Liver (tissue), 8 donors: ENCODE measurements at regions not wholly inside any gene's neighbourhood (a gene's known extent, or its start where the extent isn't known, plus 50 kb on each side); places are given as distances from the start of the nearest gene placed in this dataset.

Experiments
- DNase-seq: peaks from one replicate; pipeline ENCODE4 v3.0.0-alpha.2; 2017; ENCODE audit warnings: low spot score
- H3K27ac ChIP-seq, 2 donors: one replicate each; pipeline ENCODE4 v1.7.0; 2013; ENCODE audit warnings: inconsistent platforms in 2 of 2, low read length in 2 of 2, control low read depth in 1 of 2, low read depth in 1 of 2, mild to moderate bottlenecking in 1 of 2
- H3K27me3 ChIP-seq, 4 donors: one replicate each; pipeline versions ENCODE4 v1.6.1 to v1.7.0; 2013; ENCODE audit warnings: low read length in 3 of 4, inconsistent platforms in 1 of 4, mild to moderate bottlenecking in 1 of 4, moderate library complexity in 1 of 4; ENCODE audit not compliant: control insufficient read depth in 4 of 4, insufficient read depth in 4 of 4
- H3K36me3 ChIP-seq, 4 donors: one replicate each; pipeline versions ENCODE4 v1.6.1 to v1.7.0; 2013; ENCODE audit warnings: low read length in 3 of 4, mild to moderate bottlenecking in 3 of 4, low read depth in 1 of 4, moderate library complexity in 1 of 4; ENCODE audit not compliant: control insufficient read depth in 4 of 4, insufficient read depth in 3 of 4
- H3K4me1 ChIP-seq, 4 donors: one replicate each; pipeline versions ENCODE4 v1.6.1 to v1.7.0; 2013; ENCODE audit warnings: low read length in 3 of 4, mild to moderate bottlenecking in 3 of 4, moderate library complexity in 1 of 4; ENCODE audit not compliant: control insufficient read depth in 4 of 4, insufficient read depth in 4 of 4
- H3K4me3 ChIP-seq, 3 donors: one replicate each; pipeline versions ENCODE4 v1.6.1 to v1.7.0; 2013; ENCODE audit warnings: low read length in 3 of 3, control low read depth in 1 of 3, low read depth in 1 of 3, mild to moderate bottlenecking in 1 of 3
- H3K9ac ChIP-seq, 2 donors: one replicate each; pipeline ENCODE4 v1.7.0; 2013; ENCODE audit warnings: low read length in 2 of 2, mild to moderate bottlenecking in 2 of 2, moderate library complexity in 2 of 2, control low read depth in 1 of 2, low read depth in 1 of 2
- H3K9me3 ChIP-seq, 4 donors: one replicate each; pipeline versions ENCODE4 v1.6.1 to v1.7.0; 2013; ENCODE audit warnings: low read length in 3 of 4; ENCODE audit not compliant: control insufficient read depth in 4 of 4
- CTCF ChIP-seq: fragments of 150-350 bp; IDR thresholded peaks from 2 replicates; pipeline ENCODE4 v1.5.1; 2017; ENCODE audit warnings: improper control_type of control experiment, low read depth, low read length; ENCODE audit not compliant: missing input control
- EGR1 ChIP-seq, 2 donors: IDR thresholded peaks; 2 replicates each; pipeline ENCODE4 v1.6.1; 2016 to 2018; ENCODE audit warnings: antibody characterized with exemption in 2 of 2, low read depth in 2 of 2
- FOXA1 ChIP-seq: IDR thresholded peaks from 2 replicates; pipeline ENCODE4 v1.6.1; 2016; ENCODE audit warnings: antibody characterized with exemption
- HNF4G ChIP-seq: IDR thresholded peaks from 2 replicates; pipeline ENCODE4 v1.6.1; 2016; ENCODE audit warnings: antibody characterized with exemption
- JUND ChIP-seq, 2 donors: IDR thresholded peaks; 2 replicates each; pipeline ENCODE4 v1.6.1; 2016; ENCODE audit warnings: antibody characterized with exemption in 2 of 2
- MAX ChIP-seq: IDR thresholded peaks from 2 replicates; pipeline ENCODE4 v1.6.1; 2016; ENCODE audit warnings: antibody characterized with exemption
- NR2F2 ChIP-seq: IDR thresholded peaks from 2 replicates; pipeline ENCODE4 v1.6.1; 2016; ENCODE audit warnings: antibody characterized with exemption
- RAD21 ChIP-seq, 2 donors: IDR thresholded peaks; 2 replicates each; pipeline ENCODE4 v1.6.1; 2016; ENCODE audit warnings: antibody characterized with exemption in 2 of 2, mild to moderate bottlenecking in 2 of 2
- REST ChIP-seq: IDR thresholded peaks from 2 replicates; pipeline ENCODE4 v1.6.1; 2016; ENCODE audit warnings: antibody characterized with exemption, mild to moderate bottlenecking
- RXRA ChIP-seq, 2 donors: IDR thresholded peaks; 2 replicates each; pipeline ENCODE4 v1.6.1; 2017 to 2018; ENCODE audit warnings: antibody characterized with exemption in 2 of 2, mild to moderate bottlenecking in 1 of 2
- SP1 ChIP-seq: IDR thresholded peaks from 2 replicates; pipeline ENCODE4 v1.6.1; 2018; ENCODE audit warnings: antibody characterized with exemption, mild to moderate bottlenecking
- TAF1 ChIP-seq: conservative IDR thresholded peaks from 2 replicates; pipeline ENCODE4 v1.6.1; 2016; ENCODE audit warnings: antibody characterized with exemption, mild to moderate bottlenecking
- YY1 ChIP-seq: IDR thresholded peaks from 2 replicates; pipeline ENCODE4 v1.6.1; 2016; ENCODE audit warnings: antibody characterized with exemption, mild to moderate bottlenecking
- ZBTB33 ChIP-seq: IDR thresholded peaks from 2 replicates; pipeline ENCODE4 v1.6.1; 2016; ENCODE audit warnings: antibody characterized with exemption
- WGBS: extraction: QIAGEN DNeasy Blood & Tissue Kit; methylation state at CpG from one replicate; pipeline ENCODE4 v1.1.7; 2013; 5-methylcytosine and 5-hydroxymethylcytosine counted together
- TF ChIP-seq, protein P1 (sequence below): IDR thresholded peaks from 2 replicates; pipeline ENCODE4 v1.6.1; 2016; ENCODE audit warnings: antibody characterized with exemption
- donor health status: healthy.
- donor health status: healthy.
- donor health status: healthy.
- donor health status: healthy.
- donor health status: healthy.

- Histone ChIP-seq H3K4me1 (no peaks in the 10 kb centered on the region), H3K36me3 (no peaks in the 10 kb centered on the region), H3K27me3 (no peaks in the 10 kb centered on the region), H3K4me3 (no peak overlapping the region), H3K9ac (no peak overlapping the region), H3K9me3 (no peaks in the 10 kb centered on the region), H3K27ac (no peak overlapping the region)
- TF ChIP-seq JUND (IDR thresholded peaks at IDR 0.05), result no peak
- no peak for TF ChIP-seq ZBTB33
- no peak for TF ChIP-seq TAF1
- no peak for TF ChIP-seq RXRA (IDR thresholded peaks at IDR 0.05)
- no peak for TF ChIP-seq YY1
- TF ChIP-seq FOXA1, result no peak
- no peak for TF ChIP-seq REST
- no peak for TF ChIP-seq CTCF
- no peak for TF ChIP-seq HNF4G
- no peak for TF ChIP-seq NR2F2
- TF ChIP-seq RAD21 (IDR thresholded peaks at IDR 0.05), result no peak
- no peak for TF ChIP-seq MAX
- TF ChIP-seq EGR1 (IDR thresholded peaks at IDR 0.05; ENCODE audit: low read depth in 2 of 2), result no peak
- 82% methylated on average over 12 of the region's 12 CpGs for WGBS
- DNase-seq, result no peak
Measured at GRCh38 chr22:47278655-47279054, 516.2 kb downstream of the TBC1D22A start.

DNA sequence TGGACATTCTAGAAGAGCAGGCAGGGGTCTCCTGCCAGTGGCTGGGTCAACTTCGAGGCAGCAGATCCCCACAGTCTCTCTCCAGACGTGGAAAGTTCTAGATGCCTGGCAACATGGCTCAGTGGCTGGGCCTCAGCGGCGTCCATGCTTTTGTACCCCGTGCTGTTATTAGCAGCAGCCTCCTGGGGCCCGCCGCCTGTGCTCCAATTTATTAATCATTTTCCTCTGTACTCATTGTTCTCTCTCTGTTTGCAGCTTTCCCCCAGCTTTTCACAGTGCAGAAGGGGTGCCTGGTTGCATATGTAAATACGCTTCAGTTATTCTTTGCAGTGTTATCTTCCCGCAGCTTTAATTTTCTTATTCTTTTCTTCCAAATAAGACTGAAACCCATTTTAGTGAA, 515.1 kb downstream of the TBC1D22A start:
- H3K4me3 ChIP-seq, result no peak overlapping the region
- TF ChIP-seq MAX (no peak), RAD21 (IDR thresholded peaks at IDR 0.05) (no peak), SP1 (no peak), ZBTB33 (no peak), NR2F2 (no peak)
- TF ChIP-seq, protein P1, sequence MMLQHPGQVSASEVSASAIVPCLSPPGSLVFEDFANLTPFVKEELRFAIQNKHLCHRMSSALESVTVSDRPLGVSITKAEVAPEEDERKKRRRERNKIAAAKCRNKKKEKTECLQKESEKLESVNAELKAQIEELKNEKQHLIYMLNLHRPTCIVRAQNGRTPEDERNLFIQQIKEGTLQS, result no peak
- no peaks in the 10 kb centered on the region for H3K4me1 ChIP-seq
- no peak for DNase-seq
- no peak overlapping the region for H3K27ac ChIP-seq
- H3K36me3 ChIP-seq, result no peaks in the 10 kb centered on the region
- no peaks in the 10 kb centered on the region for H3K27me3 ChIP-seq
- H3K9ac ChIP-seq, result no peak overlapping the region
- 81% methylated on average over 9 of the region's 9 CpGs for WGBS
- no peaks in the 10 kb centered on the region for H3K9me3 ChIP-seq
